Neural cell (in vitro differentiated cells): ENCODE measurements at regions not wholly inside any gene's neighbourhood (a gene's known extent, or its start where the extent isn't known, plus 50 kb on each side); places are given as distances from the start of the nearest gene placed in this dataset.

Experiments
- H2AFZ ChIP-seq: fragments of 200-600, 300-800 bp; sonication (generic), shearing (Covaris generic); 2 replicates; pipeline ENCODE4 v1.6.0; 2014; ENCODE audit warnings: low read depth, mild to moderate bottlenecking, antibody characterized with exemption, low read length, moderate library complexity
- H3F3A ChIP-seq: fragments of 200-600 bp; shearing (Covaris generic); 2 replicates; pipeline ENCODE4 v1.6.1; 2016; ENCODE audit warnings: mild to moderate bottlenecking, moderate library complexity, mixed read lengths, antibody characterized with exemption, low read length; ENCODE audit not compliant: insufficient read depth, poor library complexity, severe bottlenecking
- H3K27ac ChIP-seq: fragments of 200-600, 300-800 bp; sonication (generic), shearing (Covaris generic); 2 replicates; pipeline ENCODE4 v1.5.1; 2014; ENCODE audit warnings: mild to moderate bottlenecking, low read length, moderate library complexity
- H3K27me3 ChIP-seq: fragments of 300-800, 200-600 bp; sonication (generic), shearing (Covaris generic); 2 replicates; pipeline ENCODE4 v1.6.0; 2014; ENCODE audit warnings: mild to moderate bottlenecking, low read depth, low read length, moderate library complexity; ENCODE audit not compliant: insufficient read depth
- H3K36me3 ChIP-seq: fragments of 300-800, 200-600 bp; sonication (generic), shearing (Covaris generic); 2 replicates; pipeline ENCODE4 v1.5.1; 2014; ENCODE audit warnings: mild to moderate bottlenecking, antibody characterized with exemption, low read length, moderate library complexity; ENCODE audit not compliant: insufficient read depth
- H3K4me2 ChIP-seq: fragments of 300-800, 200-600 bp; sonication (generic), shearing (Covaris generic); 2 replicates; pipeline ENCODE4 v1.6.0; 2014; ENCODE audit warnings: mild to moderate bottlenecking, low read length
- H3K4me3 ChIP-seq: fragments of 300-800, 200-600 bp; sonication (generic), shearing (Covaris generic); 2 replicates; pipeline ENCODE4 v1.5.1; 2014; ENCODE audit warnings: mild to moderate bottlenecking, low read length, moderate library complexity
- H3K79me2 ChIP-seq: fragments of 200-600 bp; shearing (Covaris generic); replicated peaks from 2 replicates; pipeline ENCODE4 v1.6.0; 2014; ENCODE audit warnings: mild to moderate bottlenecking, low read length, moderate library complexity; ENCODE audit not compliant: insufficient read depth
- H3K9ac ChIP-seq: fragments of 300-800, 200-600 bp; sonication (generic), shearing (Covaris generic); 2 replicates; pipeline ENCODE4 v1.6.1; 2016; ENCODE audit warnings: mild to moderate bottlenecking, low read length, mixed read lengths
- H3K9me2 ChIP-seq: fragments of 200-600 bp; shearing (Covaris generic); 2 replicates; pipeline ENCODE4 v1.6.1; 2016; ENCODE audit warnings: mild to moderate bottlenecking, low read length, mixed read lengths; ENCODE audit not compliant: insufficient read depth
- H3K9me3 ChIP-seq: fragments of 200-600, 300-800 bp; sonication (generic), shearing (Covaris generic); 2 replicates; pipeline ENCODE4 v1.6.1; 2016; ENCODE audit warnings: mild to moderate bottlenecking, mixed run types, low read length, moderate library complexity, mixed read lengths
- H4K20me1 ChIP-seq: fragments of 200-600 bp; shearing (Covaris generic); 2 replicates; pipeline ENCODE4 v1.6.1; 2016; ENCODE audit warnings: mild to moderate bottlenecking, mixed run types; ENCODE audit not compliant: insufficient read depth
- EP300 ChIP-seq: fragments of 450-650 bp; conservative IDR thresholded peaks from 2 replicates; pipeline ENCODE4 v1.6.1; 2014; ENCODE audit warnings: antibody characterized with exemption, mild to moderate bottlenecking, moderate library complexity; ENCODE audit not compliant: poor library complexity, severe bottlenecking
- EZH2 ChIP-seq: fragments of 200-600, 300-800 bp; shearing (Covaris generic), sonication (generic); IDR thresholded peaks from 2 replicates; pipeline ENCODE4 v1.6.1; 2014; ENCODE audit warnings: antibody characterized with exemption, low read length, borderline replicate concordance, mild to moderate bottlenecking; ENCODE audit not compliant: insufficient read depth, poor library complexity, severe bottlenecking
- MXI1 ChIP-seq: fragments of 450-650 bp; conservative IDR thresholded peaks from 2 replicates; pipeline ENCODE4 v1.6.1; 2014; ENCODE audit warnings: antibody characterized with exemption, mild to moderate bottlenecking; ENCODE audit not compliant: poor library complexity, severe bottlenecking
- POLR2AphosphoS5 ChIP-seq: IDR thresholded peaks from 2 replicates; pipeline ENCODE4 v1.6.1; 2012
- RAD21 ChIP-seq: fragments of 450-650 bp; conservative IDR thresholded peaks from 2 replicates; pipeline ENCODE4 v1.6.1; 2014; ENCODE audit warnings: antibody characterized with exemption, mild to moderate bottlenecking, moderate library complexity
- REST ChIP-seq: IDR thresholded peaks from 2 replicates; pipeline ENCODE4 v1.6.1; 2012; ENCODE audit warnings: borderline replicate concordance
- SMC3 ChIP-seq: fragments of 450-650 bp; conservative IDR thresholded peaks from 2 replicates; pipeline ENCODE4 v1.6.1; 2014; ENCODE audit warnings: antibody characterized with exemption, mild to moderate bottlenecking, moderate library complexity; ENCODE audit not compliant: poor library complexity
- TAF1 ChIP-seq: IDR thresholded peaks from 2 replicates; pipeline ENCODE4 v1.6.1; 2012; ENCODE audit warnings: low read depth
- TF ChIP-seq, protein P1 (sequence below): fragments of 450-650 bp; IDR thresholded peaks from 2 replicates; pipeline ENCODE4 v1.5.1; 2014; ENCODE audit warnings: antibody characterized with exemption, mild to moderate bottlenecking, moderate library complexity; ENCODE audit not compliant: poor library complexity, severe bottlenecking

DNA sequence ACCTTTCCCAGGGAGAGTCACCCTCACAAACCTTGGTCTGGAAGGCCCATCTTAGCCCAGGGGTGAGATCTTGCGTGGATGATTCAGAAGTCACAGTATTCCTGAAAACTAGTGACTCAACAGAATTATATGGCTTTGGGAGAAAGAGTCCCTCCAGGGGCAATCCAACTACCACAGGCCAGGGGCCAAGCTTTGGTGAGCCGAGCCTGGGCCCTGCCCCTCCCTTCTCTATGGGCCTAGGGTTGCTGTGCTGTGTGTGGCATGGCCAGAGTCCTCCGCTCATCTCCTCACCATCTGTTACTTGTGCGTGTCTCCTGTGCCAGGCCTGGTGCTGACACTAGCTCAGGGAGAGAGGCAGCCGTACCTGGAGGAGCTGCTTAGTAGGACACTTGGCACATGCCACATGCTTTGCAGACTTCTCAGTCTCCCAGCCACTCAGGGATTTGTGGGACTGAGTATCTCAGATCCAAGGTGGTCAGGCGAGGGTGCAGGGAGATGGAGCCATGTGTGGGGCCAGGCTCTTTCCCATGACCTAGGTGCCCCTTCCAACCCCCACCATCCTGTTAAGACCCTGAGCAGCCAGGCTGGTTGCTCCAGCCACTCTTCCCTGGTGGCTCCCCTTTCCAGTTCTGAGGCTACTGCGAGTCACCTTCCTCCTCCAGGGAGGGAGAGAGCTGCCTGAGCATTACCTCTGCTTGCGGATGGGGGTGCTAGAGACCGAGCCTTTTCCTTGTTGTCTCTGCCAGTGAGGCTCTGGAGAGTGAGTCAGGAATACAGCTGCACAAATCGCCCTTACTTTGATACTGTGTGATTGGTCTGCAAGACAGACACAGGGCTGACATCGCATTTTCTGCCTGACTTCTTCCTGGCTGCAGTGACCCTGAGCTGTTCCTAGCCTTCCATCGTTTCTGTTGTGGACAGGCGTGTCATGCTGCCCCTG is 94.1 kb downstream of the SLC25A47 start:
- H2AFZ ChIP-seq, result no peak overlapping the region
- H3K9me2 ChIP-seq, result no peaks in the 10 kb centered on the region
- TF ChIP-seq POLR2AphosphoS5 (no peak), REST (no peak), TAF1 (no peak), RAD21 (peak; percentile 94), SMC3 (peak; percentile 84), EP300 (no peak), EZH2 (no peak), MXI1 (no peak)
- TF ChIP-seq, protein P1, sequence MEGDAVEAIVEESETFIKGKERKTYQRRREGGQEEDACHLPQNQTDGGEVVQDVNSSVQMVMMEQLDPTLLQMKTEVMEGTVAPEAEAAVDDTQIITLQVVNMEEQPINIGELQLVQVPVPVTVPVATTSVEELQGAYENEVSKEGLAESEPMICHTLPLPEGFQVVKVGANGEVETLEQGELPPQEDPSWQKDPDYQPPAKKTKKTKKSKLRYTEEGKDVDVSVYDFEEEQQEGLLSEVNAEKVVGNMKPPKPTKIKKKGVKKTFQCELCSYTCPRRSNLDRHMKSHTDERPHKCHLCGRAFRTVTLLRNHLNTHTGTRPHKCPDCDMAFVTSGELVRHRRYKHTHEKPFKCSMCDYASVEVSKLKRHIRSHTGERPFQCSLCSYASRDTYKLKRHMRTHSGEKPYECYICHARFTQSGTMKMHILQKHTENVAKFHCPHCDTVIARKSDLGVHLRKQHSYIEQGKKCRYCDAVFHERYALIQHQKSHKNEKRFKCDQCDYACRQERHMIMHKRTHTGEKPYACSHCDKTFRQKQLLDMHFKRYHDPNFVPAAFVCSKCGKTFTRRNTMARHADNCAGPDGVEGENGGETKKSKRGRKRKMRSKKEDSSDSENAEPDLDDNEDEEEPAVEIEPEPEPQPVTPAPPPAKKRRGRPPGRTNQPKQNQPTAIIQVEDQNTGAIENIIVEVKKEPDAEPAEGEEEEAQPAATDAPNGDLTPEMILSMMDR, result peak; percentile 90
- H3K27me3 ChIP-seq, result no peaks in the 10 kb centered on the region
- no peak overlapping the region for H3K4me3 ChIP-seq
- no peak overlapping the region for H3K4me2 ChIP-seq
- no peaks in the 10 kb centered on the region for H3K9me3 ChIP-seq
- H3K36me3 ChIP-seq, result no peaks in the 10 kb centered on the region
- no peaks in the 10 kb centered on the region for H4K20me1 ChIP-seq
- H3K27ac ChIP-seq, result peak overlapping the region; percentile 9
- H3K9ac ChIP-seq, result no peak overlapping the region
- H3K79me2 ChIP-seq, result no peaks in the 10 kb centered on the region
- H3F3A ChIP-seq, result no peaks in the 10 kb centered on the region

GRCh38 chr14:100419856-100420255 is 96.7 kb downstream of the SLC25A47 start:
- no peaks in the 10 kb centered on the region for H3K79me2 ChIP-seq
- H3K9ac ChIP-seq, result no peak overlapping the region
- H3K4me3 ChIP-seq, result no peak overlapping the region
- H3K9me2 ChIP-seq, result no peaks in the 10 kb centered on the region
- H2AFZ ChIP-seq, result no peak overlapping the region
- no peaks in the 10 kb centered on the region for H3F3A ChIP-seq
- H3K36me3 ChIP-seq, result no peaks in the 10 kb centered on the region
- no peak for TF ChIP-seq EZH2
- no peak for TF ChIP-seq RAD21
- TF ChIP-seq EP300, result no peak
- TF ChIP-seq REST, result no peak
- no peak for TF ChIP-seq POLR2AphosphoS5
- TF ChIP-seq TAF1, result no peak
- TF ChIP-seq MXI1, result no peak
- no peak for TF ChIP-seq SMC3
- TF ChIP-seq, protein P1, result no peak
- no peak overlapping the region for H3K4me2 ChIP-seq
- H3K27me3 ChIP-seq, result no peaks in the 10 kb centered on the region
- no peaks in the 10 kb centered on the region for H4K20me1 ChIP-seq
- no peak overlapping the region for H3K27ac ChIP-seq
- no peaks in the 10 kb centered on the region for H3K9me3 ChIP-seq
